SK-N-SH (cell line): ENCODE measurements at regions not wholly inside any gene's neighbourhood (a gene's known extent, or its start where the extent isn't known, plus 50 kb on each side); places are given as distances from the start of the nearest gene placed in this dataset.

Experiments used
- CTCF ChIP-seq: fragments of 200-600 bp; sonication (generic); IDR thresholded peaks from 2 replicates; pipeline ENCODE4 v1.6.1; 2017; ENCODE audit warnings: antibody characterized with exemption, mild to moderate bottlenecking, moderate library complexity
- EZH2phosphoT487 ChIP-seq: fragments of 200-600 bp; sonication (generic); IDR thresholded peaks from 2 replicates; pipeline ENCODE4 v1.6.1; 2017; ENCODE audit warnings: low read depth, mixed run types, mild to moderate bottlenecking, antibody characterized with exemption, moderate library complexity, borderline replicate concordance
- FOXJ3 ChIP-seq: sonication (generic); formaldehyde crosslinking; IDR thresholded peaks from 2 replicates; pipeline ENCODE4 v1.5.1; 2020; ENCODE audit warnings: mild to moderate bottlenecking, missing genetic modification reagents
- GABPA ChIP-seq: IDR thresholded peaks from 2 replicates; pipeline ENCODE4 v1.4.0; 2012; ENCODE audit warnings: low read depth, mild to moderate bottlenecking
- NFIC ChIP-seq: IDR thresholded peaks from 2 replicates; pipeline ENCODE4 v1.4.0; 2012; ENCODE audit warnings: borderline replicate concordance
- PBX3 ChIP-seq: IDR thresholded peaks from 2 replicates; pipeline ENCODE4; 2012
- POLR2AphosphoS5 ChIP-seq: IDR thresholded peaks from 2 replicates; pipeline ENCODE4 v1.6.1; 2012; ENCODE audit warnings: low read depth, low read length
- RAD21 ChIP-seq: IDR thresholded peaks from 2 replicates; pipeline ENCODE4 v1.6.1; 2012; ENCODE audit warnings: mild to moderate bottlenecking, low read length
- RFX5 ChIP-seq: IDR thresholded peaks from 2 replicates; pipeline ENCODE4 v1.6.1; 2012; ENCODE audit warnings: mild to moderate bottlenecking, improper control_type of control experiment, low read length
- RXRA ChIP-seq: IDR thresholded peaks from 2 replicates; pipeline ENCODE4 v1.4.0; 2012; ENCODE audit warnings: low read depth, mild to moderate bottlenecking, borderline replicate concordance
- SIN3A ChIP-seq: IDR thresholded peaks from 2 replicates; pipeline ENCODE4 v1.6.1; 2012; ENCODE audit warnings: low read depth, mild to moderate bottlenecking, low read length, moderate library complexity, borderline replicate concordance

- TF ChIP-seq CTCF (no peak), GABPA (no peak), RFX5 (no peak), NFIC (no peak), SIN3A (no peak), POLR2AphosphoS5 (no peak), PBX3 (no peak), EZH2phosphoT487 (no peak), FOXJ3 (no peak), RXRA (no peak), RAD21 (no peak)
Measured at GRCh38 chr5:144864118-144864517, 693.4 kb downstream of the KCTD16 start.
